NCI-H82 (cell line): ENCODE measurements at regions not wholly inside any gene's neighbourhood (a gene's known extent, or its start where the extent isn't known, plus 50 kb on each side); places are given as distances from the start of the nearest gene placed in this dataset.
"Not testable (repeated sequence)": the region's sequence is repeated elsewhere in the genome, so short reads cannot be mapped to it uniquely, and the experiment has no call there.

Experiments
- DNase-seq: peaks from one replicate; lab custom pipeline; 2025; lab: John Stamatoyannopoulos, UW

DNA sequence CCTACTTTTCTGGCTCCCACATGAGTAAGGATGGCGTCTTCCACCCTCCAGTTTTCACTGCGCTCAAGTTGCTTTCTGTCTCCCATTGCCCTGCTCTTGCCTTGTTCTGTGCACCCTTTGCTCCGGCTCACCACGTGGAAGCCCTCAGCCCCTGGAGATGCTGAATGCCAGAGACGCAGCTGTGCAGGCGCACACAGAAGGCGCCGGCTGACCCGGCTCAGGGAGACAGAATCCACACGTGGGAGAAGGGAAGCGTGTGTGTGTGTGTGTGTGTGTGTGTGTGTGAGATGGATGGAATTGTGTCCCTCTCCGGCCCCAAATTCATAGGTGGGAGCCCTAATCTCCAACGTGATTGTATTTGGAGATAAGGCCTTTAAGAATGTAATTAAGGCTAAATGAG lies 118.2 kb upstream of the ERRFI1 start:
- DNase-seq: no peak

DNA sequence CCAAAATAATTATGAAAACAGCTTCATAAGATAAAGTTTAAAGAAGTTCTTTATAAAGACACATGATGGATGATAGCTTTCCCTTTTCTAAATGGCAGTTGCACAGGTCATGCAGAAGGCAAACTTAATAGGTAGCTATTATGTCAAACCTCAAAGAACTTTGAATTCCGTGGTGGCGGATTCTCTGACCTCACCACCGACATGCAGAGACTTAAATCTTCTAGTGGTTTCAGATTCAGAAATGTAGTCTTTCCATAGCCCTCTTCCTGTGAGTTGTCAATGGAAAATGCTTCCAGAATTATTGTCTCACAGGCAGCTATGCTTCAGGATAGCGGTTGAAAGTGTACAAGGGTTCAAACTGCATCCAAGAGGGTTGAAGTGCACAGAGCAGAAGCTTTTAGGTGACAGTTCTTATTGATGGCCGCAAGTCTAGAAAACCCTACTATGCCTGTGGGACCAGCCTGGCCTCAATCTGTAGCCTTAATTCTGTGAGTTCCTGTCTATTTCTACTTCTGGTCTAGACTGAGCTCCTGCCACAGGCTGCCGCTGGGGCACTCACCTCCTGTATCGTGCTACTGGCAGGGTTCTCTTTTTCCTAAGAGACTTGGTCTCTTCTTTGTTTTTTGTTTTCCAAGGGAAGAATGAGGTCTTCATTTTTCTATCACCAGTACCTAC lies 117.0 kb upstream of the ERRFI1 start:
- DNase-seq: no peak

DNA sequence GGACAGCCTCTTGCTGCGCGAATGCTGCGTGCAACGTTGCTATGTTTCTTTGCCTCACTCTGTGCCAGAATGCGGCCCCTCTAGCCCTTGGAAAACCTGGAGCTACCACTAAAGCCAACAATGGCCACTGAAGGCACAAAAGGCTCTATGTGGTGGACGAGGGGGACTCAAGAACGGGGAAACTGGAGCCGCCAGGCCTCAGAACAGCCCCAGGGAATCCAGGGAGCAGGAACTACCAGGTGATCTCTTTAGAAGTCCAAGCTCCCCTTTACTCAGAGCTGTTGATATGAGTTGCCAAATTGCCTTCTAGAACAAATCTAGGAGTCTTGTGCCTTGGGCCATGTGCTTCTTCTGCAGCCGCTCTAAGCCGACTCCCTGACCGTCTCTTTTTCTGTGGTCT lies 113.8 kb upstream of the ERRFI1 start:
- no peak for DNase-seq

DNA sequence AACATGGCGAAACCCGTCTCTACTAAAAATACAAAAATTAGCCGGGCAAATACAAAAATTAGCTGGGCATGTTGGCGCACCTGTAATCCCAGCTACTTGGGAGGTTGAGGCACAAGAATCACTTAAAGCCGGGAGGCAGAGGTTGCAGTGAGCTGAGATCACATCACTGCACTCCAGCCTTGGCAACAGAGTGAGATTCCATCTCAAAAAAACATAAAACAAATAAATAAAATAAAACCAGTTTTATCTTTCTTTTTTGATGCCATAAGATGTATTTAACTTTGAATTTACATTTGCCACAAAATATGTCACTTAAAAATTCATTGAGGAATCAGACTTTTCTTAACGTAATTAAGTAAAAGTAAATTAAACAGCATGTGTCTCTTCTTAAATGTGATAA lies 113.3 kb upstream of the ERRFI1 start:
- DNase-seq: no peak

DNA sequence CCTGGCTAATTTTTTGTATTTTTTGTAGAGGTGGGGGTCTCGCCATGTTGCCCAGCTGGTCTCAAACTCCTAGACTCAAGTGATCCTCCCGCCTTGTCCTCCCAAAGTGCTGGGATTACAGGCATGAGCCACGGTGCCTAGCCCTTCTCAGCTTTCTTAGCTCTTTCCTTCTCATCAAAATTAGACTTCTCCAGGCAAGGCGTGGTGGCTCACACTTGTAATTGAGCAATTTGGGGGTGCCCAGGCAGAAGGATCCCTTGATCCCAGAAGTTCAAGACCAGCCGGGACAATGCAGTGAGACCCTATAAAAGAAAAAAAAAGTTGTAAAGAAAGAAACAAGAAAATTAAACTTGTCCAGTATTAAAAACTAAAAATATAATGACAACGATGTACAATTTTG lies 112.6 kb upstream of the ERRFI1 start:
- no peak for DNase-seq

DNA sequence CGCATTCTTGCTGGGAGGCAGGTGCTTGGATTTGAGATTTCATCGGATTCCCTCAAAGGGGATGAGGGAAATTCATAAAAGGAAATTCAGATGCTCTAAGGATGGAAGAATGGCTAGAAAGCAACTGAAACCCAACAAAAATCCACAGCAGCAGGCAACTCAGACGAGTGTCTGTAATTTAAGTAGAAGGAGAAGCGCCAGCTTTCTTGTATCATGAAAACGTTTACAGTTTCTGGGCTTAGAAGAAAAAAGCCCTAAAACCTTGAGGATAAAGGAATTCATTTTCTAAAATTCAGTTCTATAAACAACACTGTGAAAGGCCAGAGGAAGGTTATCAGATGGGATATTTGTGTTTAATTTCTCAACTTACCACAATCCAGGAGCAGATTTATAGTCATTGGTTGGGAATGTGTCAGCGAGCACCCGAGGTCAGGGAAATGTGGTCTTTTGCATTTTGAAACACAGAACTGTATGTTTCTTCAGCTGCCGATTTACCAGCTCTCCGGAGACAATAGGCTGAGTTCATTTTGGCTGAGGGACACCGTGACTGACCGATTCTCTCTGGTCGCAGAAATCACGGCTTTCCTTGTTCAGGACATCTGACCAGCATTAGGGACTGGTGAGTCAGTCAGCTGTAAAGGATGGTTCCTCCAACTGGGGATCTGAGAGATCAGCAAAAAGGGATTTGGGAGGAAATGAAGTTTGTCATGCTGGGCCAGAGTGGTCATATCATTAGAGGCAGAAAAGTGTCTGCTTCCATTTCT lies 111.6 kb upstream of the ERRFI1 start:
- no peak for DNase-seq

DNA sequence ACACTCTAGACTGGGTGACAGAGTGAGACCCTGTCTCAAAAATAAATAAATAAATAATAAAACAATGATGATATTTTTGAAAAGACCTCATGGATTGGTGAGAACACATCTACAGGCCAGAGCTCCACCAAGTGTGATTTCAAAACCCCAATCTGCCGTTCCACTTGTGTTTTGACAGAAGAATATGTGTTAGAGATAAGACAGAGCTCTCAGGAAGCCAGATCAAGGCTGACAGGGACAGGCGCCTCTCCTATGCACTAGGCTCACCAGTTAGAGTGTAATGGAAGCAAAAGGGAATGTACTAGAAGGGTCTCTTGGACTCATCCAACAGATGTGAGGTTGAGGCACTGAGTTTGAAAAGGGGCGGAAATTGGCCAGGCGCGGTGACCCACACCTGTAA lies 110.7 kb upstream of the ERRFI1 start:
- DNase-seq: no peak

DNA sequence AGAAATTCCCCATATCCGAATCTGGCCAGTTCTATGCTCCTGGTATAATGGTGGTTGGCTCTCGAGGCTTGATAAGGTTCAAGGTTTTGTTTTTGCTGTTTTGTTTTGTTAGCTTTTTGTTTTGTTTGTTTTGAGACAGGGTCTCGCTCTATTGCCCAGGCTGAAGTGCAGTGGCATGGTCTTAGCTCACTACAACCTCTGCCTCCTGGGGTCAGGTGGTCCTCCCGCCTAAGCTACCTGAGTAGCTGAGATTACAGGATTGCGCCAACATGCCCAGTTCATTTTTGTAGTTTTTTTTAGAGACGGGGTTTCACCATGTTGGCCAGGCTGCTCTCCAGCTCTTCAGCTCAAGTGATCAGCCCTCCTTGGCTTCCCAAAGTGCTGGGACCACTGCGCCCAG lies 109.1 kb upstream of the ERRFI1 start:
- DNase-seq: no peak

DNA sequence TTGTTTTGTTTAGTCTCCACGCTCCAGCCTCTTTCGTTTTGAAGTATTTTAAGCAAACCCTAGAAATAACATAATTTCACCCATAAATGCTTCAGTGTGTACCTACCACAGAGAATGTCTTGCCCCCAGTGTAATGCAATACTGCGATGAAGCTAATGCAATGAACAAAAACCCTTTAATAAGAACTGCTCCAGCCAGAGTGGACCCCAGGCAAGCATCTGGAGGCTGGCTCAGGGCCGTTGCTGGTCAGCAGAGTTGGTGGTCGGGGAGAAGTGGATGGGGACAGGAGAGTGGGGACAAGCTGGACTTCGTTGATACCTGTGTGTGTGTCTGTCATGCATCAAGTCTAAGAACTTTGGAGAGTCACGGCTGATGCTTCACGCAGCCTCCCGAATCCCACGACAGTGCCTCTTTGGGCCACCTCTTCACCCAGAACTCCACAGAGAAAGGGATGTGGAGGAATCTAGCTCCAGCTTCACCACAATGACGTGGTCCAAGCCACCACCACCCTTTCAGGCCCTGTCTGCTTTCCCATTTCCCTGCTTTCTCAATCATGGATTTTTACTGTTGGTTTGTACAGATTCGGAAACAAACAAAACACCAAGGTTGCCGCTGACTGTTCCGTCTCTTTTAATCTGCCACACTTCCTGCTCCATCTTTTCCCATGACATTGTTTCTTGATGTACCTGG lies 108.6 kb upstream of the ERRFI1 start:
- no peak for DNase-seq

DNA sequence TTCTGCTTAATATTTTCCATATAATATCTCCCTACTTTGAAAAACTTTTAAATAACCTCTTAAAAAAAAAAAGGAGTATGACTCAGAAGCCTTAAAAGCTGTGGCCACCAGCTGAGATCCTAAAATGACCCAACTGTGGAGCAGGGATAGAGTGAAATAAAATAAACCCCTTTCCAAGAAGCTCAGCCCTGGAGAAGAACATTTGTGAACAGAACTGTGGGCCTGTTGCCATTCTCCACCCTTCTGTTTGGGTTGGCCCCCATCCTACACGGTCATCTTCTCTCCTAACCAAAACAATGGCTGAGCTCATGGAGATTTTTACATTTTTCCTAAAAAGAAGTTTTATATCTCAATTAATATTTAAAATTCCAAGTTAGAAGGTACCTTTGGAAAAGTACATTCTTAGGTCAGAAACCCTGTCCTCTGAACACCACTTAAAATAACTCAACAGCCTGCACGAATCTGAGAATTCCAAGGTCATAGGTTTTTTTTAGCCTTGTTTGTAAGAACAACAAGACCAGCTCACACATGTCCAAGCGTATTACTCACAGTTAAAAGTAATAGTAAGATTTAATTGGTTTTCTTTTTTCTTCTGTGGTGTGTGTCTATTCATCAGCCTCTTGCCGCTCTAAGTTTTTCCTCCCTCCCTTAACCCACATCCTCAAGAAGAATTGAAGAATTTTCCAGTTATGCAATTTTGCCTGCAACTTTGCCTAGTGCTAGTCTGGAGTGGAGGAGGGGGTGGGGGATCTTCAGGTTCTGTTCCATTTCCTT lies 107.7 kb upstream of the ERRFI1 start:
- no peak for DNase-seq

DNA sequence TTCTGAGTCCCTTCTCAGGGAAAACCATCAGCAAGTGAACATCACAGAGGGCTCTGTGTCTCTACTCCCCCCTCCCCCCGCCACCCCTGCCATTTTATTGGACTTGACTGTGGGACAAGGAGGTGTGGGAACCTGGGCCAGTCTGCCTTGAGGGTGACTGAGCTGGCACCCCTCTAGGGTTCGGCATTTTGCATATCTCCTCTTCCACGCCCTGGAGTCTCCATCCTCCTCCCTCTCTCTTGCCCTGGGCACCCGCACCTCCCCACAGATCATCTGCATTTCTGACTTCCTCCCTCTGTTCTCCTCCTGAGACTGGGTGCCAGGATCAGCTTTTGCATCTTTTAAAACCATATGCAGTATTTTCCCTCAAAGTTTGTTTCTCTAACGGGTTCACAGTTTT lies 107.1 kb upstream of the ERRFI1 start:
- no peak for DNase-seq

DNA sequence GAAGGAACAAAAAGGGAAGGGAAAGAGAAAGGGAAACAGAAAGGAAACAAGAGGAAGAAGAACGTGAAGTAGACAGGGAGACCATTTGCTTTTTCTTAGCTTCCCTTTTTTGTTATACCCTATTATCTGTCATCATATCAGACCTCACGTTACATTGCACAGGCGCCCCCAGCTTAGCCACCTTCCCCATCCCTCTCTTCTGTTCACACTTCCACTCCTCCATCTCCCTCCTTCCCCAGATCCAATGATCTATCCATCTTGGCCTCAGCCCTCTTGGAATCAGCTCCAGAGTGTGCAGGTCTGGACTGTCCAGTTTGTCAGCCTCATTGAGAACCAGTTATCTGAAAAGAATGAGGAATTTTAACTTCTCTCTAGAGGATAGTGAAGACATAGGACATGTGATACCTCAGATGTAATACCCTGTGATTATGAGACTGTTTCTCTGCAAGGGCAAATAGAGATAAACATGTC lies 101.1 kb upstream of the ERRFI1 start:
- DNase-seq: no peak

DNA sequence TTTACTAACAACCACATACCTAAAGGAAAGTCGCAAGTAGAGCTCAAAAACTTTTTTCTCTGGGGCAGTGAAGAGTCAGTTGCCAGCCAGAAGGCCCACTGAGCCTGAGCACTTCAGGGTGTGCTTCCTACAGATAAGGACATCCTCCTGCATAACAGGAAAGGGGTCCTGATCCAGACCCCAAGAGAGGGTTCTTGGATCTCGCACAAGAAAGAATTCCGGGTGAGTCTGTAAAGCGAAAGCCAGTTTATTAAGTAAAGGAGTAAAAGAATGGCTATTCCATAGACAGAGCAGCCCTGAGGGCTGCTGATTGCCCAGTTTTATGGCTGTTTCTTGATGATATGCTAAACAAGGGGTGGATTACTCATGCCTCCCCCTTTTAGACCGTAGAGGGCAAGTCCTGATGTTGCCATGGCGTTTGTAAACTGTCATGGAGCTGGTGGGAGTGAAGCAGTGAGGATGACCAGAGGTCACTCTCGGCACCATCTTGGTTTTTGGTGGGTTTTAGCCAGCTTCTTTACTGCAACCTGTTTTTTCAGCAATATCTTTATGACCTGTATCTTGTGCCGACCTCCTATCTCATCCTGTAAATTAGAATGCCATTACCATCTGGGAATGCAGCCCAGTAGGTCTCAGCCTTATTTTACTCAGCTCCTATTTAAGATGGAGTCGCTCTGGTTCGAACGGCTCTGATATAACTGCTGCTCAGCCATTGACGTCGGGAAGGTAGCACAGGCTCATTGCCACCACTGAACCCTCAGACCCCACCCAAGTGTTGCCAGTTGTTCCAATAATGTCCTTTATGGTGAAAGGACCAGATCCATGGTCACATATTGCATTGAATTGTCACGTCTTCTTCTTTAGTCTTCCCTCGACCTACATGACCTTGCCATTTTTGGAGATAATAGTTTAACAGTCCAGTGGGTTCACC lies 96.6 kb upstream of the ERRFI1 start:
- DNase-seq: no peak

DNA sequence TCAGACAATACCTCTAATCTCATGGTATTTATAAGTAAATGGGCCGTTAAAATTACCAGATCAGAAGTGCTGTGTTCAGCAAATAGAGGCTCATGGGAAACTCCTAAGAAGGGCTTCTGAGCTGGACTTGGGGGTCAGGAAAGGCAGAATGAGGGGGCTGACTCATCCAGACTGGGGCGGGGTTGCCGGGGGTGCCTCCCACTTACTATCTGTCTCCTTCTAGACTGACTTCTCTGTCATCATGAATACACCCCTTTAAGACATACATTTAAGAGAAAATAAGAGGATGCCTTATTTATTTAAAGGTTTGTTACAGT lies 96.0 kb upstream of the ERRFI1 start:
- no peak for DNase-seq

DNA sequence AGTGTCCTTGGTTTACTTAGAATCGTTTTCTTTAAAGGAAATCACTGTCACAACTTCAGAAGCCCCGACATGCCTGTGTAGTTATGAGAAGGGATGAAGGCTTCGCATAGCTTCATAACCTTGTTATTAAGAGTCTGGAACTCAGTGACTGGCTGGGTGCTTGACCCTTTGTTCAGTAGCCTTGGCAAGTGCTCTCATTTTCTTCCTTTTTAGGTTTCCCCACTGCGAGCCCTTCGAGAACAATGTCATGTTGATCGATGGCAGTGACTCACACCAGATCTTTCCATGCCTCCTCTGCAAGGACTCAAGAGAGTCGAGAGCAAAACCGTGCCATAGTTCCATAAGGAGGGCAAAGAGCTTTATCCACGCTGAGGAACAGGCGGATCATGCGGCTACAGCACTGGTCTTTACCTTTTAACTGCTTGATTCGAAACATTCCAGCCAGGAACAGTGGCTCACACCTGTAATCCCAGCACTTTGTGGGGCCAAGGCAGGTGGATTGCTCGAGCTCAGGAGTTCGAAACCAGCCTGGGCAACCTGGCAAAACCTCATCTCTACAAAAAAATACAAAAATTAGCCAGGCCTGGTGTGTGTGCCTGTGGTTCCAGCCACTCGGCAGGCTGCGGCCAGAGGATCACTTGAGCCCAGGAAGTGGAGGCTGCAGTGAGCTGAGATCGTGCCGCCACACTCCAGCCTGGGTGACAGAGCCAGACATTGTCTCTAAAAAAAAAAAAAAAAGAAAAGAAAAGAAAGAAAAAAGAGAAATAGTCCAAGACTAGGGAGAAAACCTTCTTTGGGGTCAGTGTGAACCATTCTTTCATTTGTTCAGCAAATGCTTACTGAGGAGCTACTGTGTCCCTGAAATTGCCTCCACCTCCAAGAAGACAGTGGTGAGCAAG lies 95.4 kb upstream of the ERRFI1 start:
- DNase-seq: no peak

DNA sequence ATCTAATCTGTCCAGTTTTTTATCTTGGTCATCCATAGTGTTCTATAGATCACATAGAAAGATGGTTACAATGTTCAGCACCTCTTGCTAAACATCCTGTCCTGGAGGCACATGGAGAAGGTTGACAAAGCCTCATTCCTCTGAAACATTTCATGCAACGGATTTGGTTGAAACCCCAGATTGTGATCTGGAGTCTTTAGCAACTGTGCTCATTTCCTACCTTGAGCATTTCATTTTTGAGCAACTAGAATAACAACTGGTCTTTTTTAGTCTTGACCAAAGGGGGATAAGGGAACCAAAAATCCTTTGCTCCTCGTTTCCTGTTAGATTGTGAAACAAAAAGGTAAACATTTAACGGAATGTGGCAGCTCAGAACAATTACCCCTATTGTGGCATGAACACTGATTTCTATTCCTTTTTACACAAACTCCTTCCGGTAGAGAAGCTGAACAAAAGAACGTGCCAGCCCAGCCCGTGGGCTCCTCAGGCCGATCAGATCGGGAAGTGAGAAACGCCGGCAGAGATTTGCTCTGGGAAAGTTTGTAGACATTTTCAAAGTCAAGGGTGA lies 94.7 kb upstream of the ERRFI1 start:
- DNase-seq: no peak

DNA sequence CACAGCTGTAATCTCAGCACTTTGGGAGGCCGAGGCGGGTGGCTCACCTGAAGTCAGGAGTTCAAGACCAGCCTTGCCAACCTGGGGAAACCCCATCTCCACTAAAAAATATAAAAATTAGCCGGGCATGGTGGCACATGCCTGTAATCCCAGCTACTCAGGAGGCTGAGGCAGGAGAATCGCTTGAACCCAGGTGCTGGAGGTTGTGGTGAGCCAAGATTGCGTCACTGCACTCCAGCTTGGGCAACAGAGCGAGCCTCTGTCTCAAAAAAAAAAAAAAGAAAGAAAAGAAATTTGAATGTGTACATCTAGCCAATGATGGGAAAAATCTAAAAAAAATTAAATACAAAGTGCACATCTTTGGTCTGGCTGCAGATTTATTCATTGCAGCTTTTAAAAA lies 92.6 kb upstream of the ERRFI1 start:
- not testable (repeated sequence) for DNase-seq

DNA sequence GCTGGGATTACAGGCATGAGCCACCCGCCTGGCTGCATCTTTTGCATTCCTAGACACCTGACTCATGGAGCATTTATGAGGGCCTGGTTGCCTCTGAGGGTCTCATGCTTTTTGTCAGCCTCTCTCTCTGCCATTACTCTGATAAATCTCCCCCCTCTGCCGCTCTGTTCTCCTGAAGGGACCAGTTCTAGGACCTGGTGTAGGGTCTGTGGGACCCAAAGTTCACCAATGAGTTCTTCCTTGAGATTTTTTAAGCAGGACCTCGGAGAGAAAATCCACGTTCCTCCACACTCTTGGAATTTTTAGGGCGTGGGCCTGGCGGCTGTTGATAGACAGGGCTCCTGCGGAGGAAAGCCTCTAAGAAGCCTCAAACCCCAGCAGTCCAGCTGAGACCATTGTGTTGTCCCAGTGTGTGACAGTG lies 91.9 kb upstream of the ERRFI1 start:
- DNase-seq: no peak

DNA sequence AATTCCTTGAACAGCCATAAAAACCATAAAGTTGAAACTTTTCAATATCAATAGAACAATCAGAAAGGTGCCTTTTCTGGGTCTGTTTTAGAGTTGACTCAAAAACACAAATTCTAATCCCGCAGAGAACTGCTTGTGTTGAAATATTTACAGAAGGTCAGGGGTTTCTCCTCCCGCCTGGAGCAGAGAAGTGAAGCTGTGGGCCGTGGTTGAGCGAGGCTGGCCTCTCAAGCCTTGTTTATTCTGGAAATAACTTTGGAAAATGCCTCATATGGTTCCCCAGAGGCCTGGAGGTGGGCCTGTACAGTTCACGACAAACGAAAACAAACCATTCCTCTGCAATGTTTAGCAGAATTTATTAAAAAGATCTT lies 90.8 kb upstream of the ERRFI1 start:
- no peak for DNase-seq

DNA sequence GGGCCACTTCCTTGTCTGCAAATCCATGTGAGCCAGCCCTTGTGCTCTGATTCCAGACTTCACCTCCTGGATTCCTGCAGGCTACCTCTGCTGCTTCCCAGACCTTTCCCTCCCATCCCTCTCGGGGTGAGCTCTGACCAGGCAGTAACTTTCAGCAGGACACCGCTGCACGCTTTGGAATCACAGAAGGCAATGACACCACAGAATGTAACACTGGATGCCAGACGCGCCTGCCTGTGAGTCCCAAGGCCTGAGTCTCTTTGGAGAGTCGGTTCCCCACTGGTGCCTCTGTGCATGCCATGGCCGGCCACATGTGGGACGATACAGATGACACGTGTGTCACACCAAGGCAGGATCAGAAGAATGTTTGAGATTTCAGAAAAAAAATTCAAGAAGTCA lies 89.7 kb upstream of the ERRFI1 start:
- no peak for DNase-seq
